Parathyroid adenoma (tissue), 2 donors: ENCODE measurements at regions not wholly inside any gene's neighbourhood (a gene's known extent, or its start where the extent isn't known, plus 50 kb on each side); places are given as distances from the start of the nearest gene placed in this dataset.
A peak's percentile ranks its signal among the peaks of the same experiment; 100 is the strongest.

Experiments
- H2AFZ ChIP-seq: fragments of 300-600 bp; sonication (generic); one replicate; pipeline ENCODE4 v1.7.0; 2017; ENCODE audit warnings: antibody characterized with exemption, mild to moderate bottlenecking
- H3K27ac ChIP-seq: fragments of 300-600 bp; sonication (generic); one replicate; pipeline ENCODE4 v1.7.0; 2017
- H3K27me3 ChIP-seq: fragments of 300-600 bp; sonication (generic); one replicate; pipeline ENCODE4 v1.7.0; 2017; ENCODE audit warnings: low read length; ENCODE audit not compliant: control insufficient read depth, insufficient read depth
- H3K36me3 ChIP-seq: fragments of 300-600 bp; sonication (generic); one replicate; pipeline ENCODE4 v1.7.0; 2017; ENCODE audit warnings: low read length; ENCODE audit not compliant: control insufficient read depth, insufficient read depth
- H3K4me1 ChIP-seq: fragments of 300-600 bp; sonication (generic); one replicate; pipeline ENCODE4 v1.7.0; 2017; ENCODE audit warnings: control low read depth
- H3K4me2 ChIP-seq: fragments of 300-600 bp; sonication (generic); one replicate; pipeline ENCODE4 v1.7.0; 2017; ENCODE audit warnings: low read length
- H3K4me3 ChIP-seq: fragments of 300-600 bp; sonication (generic); one replicate; pipeline ENCODE4 v1.7.0; 2017; ENCODE audit warnings: low read depth, low read length
- H3K79me2 ChIP-seq: fragments of 300-600 bp; sonication (generic); one replicate; pipeline ENCODE4 v1.7.0; 2017; ENCODE audit warnings: control low read depth
- H3K9ac ChIP-seq: fragments of 300-600 bp; sonication (generic); one replicate; pipeline ENCODE4 v1.7.0; 2017; ENCODE audit warnings: mild to moderate bottlenecking
- H3K9me3 ChIP-seq: fragments of 300-600 bp; sonication (generic); one replicate; pipeline ENCODE4 v1.7.0; 2017; ENCODE audit warnings: low read length; ENCODE audit not compliant: control insufficient read depth
- CTCF ChIP-seq: fragments of 300-600 bp; sonication (generic); IDR thresholded peaks from one replicate; pipeline ENCODE4 v1.7.0; 2017; ENCODE audit warnings: antibody characterized with exemption, mild to moderate bottlenecking
- donor health status: primary hyperparathyroidism.

- Histone ChIP-seq H3K36me3 (no peaks in the 10 kb centered on the region), H3K4me2 (no peak overlapping the region), H3K4me3 (no peak overlapping the region), H3K27me3 (no peaks in the 10 kb centered on the region), H2AFZ (peak overlapping the region; percentile 33), H3K27ac (peak overlapping the region; percentile 44), H3K9me3 (no peaks in the 10 kb centered on the region), H3K79me2 (no peaks in the 10 kb centered on the region), H3K9ac (no peak overlapping the region), H3K4me1 (no peaks in the 10 kb centered on the region)
- TF ChIP-seq CTCF, result no peak
These were observed 82.4 kb upstream of the WSCD2 start for GRCh38 chr12:108046650-108047049.

GRCh38 chr12:108047071-108047550 lies 82.0 kb upstream of the WSCD2 start:
- Histone ChIP-seq H3K4me2 (no peak overlapping the region), H3K4me1 (no peaks in the 10 kb centered on the region), H3K9ac (no peak overlapping the region), H2AFZ (peak overlapping the region; percentile 33), H3K79me2 (no peaks in the 10 kb centered on the region), H3K27ac (peak overlapping the region; percentile 44), H3K9me3 (no peaks in the 10 kb centered on the region), H3K4me3 (no peak overlapping the region), H3K36me3 (no peaks in the 10 kb centered on the region), H3K27me3 (no peaks in the 10 kb centered on the region)
- no peak for TF ChIP-seq CTCF

- TF ChIP-seq CTCF, result no peak
- H3K4me2 ChIP-seq, result no peak overlapping the region
- H3K27ac ChIP-seq, result no peak overlapping the region
These were observed 80.4 kb upstream of the WSCD2 start for GRCh38 chr12:108048686-108049085.

GRCh38 chr12:108050696-108051095 lies 78.4 kb upstream of the WSCD2 start:
- no peaks in the 10 kb centered on the region for H3K79me2 ChIP-seq
- H3K27me3 ChIP-seq, result no peaks in the 10 kb centered on the region
- no peak overlapping the region for H3K4me2 ChIP-seq
- TF ChIP-seq CTCF, result no peak
- H3K27ac ChIP-seq, result no peak overlapping the region
- H3K4me3 ChIP-seq, result no peak overlapping the region
- no peak overlapping the region for H3K9ac ChIP-seq
- no peaks in the 10 kb centered on the region for H3K36me3 ChIP-seq
- no peak overlapping the region for H2AFZ ChIP-seq
- no peaks in the 10 kb centered on the region for H3K9me3 ChIP-seq
- H3K4me1 ChIP-seq, result no peaks in the 10 kb centered on the region

More at GRCh38 chr12:108048686-108049085, 80.4 kb upstream of the WSCD2 start:
- no peak overlapping the region for H2AFZ ChIP-seq
- H3K9ac ChIP-seq, result no peak overlapping the region
- H3K4me1 ChIP-seq, result no peaks in the 10 kb centered on the region
- no peaks in the 10 kb centered on the region for H3K79me2 ChIP-seq
- H3K27me3 ChIP-seq, result no peaks in the 10 kb centered on the region
- no peaks in the 10 kb centered on the region for H3K36me3 ChIP-seq
- no peak overlapping the region for H3K4me3 ChIP-seq
- H3K9me3 ChIP-seq, result no peaks in the 10 kb centered on the region

GRCh38 chr12:108052260-108052659 lies 76.8 kb upstream of the WSCD2 start:
- no peak overlapping the region for H2AFZ ChIP-seq
- no peaks in the 10 kb centered on the region for H3K79me2 ChIP-seq
- no peaks in the 10 kb centered on the region for H3K4me1 ChIP-seq
- H3K27me3 ChIP-seq, result no peaks in the 10 kb centered on the region
- no peak overlapping the region for H3K9ac ChIP-seq
- TF ChIP-seq CTCF, result no peak
- no peak overlapping the region for H3K27ac ChIP-seq
- no peak overlapping the region for H3K4me2 ChIP-seq
- no peak overlapping the region for H3K4me3 ChIP-seq
- H3K36me3 ChIP-seq, result no peaks in the 10 kb centered on the region
- no peaks in the 10 kb centered on the region for H3K9me3 ChIP-seq
